Vagina (tissue), 2 donors: ENCODE measurements at regions not wholly inside any gene's neighbourhood (a gene's known extent, or its start where the extent isn't known, plus 50 kb on each side); places are given as distances from the start of the nearest gene placed in this dataset.

Experiments
- POLR2A ChIP-seq, 2 donors: fragments of 450-650 bp; IDR thresholded peaks; one replicate each; pipeline ENCODE4 v1.6.1; 2017; ENCODE audit warnings: antibody characterized with exemption in 2 of 2, mild to moderate bottlenecking in 2 of 2, moderate library complexity in 2 of 2
- POLR2AphosphoS5 ChIP-seq, 2 donors: sonication (generic); formaldehyde crosslinking; IDR thresholded peaks; one replicate each; pipeline ENCODE4 v1.9.0; 2017; ENCODE audit warnings: antibody characterized with exemption in 2 of 2, mild to moderate bottlenecking in 2 of 2, low read depth in 1 of 2; ENCODE audit not compliant: insufficient read depth in 1 of 2
- TF ChIP-seq, protein P1 (sequence below), 3 experiments: fragments of 450-650 bp in 2 of 3; fragments of 200-600 bp in 1 of 3; sonication (generic) in 1 of 3; IDR thresholded peaks; one replicate each; pipeline ENCODE4 v1.5.1; 2017 to 2019; ENCODE audit warnings: antibody characterized with exemption in 3 of 3, mild to moderate bottlenecking in 2 of 3, moderate library complexity in 2 of 3

DNA sequence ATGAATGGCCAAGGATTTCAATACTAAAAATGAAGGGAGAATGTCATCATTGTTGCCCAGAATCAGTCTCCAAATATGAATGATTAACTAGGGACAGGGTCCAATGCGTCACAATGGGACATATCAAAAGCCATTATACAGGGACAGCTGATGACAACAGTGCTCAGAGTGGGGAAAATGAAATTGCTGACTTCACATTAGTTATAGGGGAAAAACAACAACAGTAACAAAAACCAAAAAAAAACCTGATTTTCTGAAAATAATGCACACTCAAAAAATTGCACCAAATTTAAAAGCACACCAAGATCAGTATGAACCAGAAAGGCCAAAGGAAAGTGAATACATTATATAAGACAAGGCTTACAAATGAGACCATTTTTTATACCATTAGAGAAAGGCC is 353.2 kb upstream of the SOX5 start:
- TF ChIP-seq, protein P1, sequence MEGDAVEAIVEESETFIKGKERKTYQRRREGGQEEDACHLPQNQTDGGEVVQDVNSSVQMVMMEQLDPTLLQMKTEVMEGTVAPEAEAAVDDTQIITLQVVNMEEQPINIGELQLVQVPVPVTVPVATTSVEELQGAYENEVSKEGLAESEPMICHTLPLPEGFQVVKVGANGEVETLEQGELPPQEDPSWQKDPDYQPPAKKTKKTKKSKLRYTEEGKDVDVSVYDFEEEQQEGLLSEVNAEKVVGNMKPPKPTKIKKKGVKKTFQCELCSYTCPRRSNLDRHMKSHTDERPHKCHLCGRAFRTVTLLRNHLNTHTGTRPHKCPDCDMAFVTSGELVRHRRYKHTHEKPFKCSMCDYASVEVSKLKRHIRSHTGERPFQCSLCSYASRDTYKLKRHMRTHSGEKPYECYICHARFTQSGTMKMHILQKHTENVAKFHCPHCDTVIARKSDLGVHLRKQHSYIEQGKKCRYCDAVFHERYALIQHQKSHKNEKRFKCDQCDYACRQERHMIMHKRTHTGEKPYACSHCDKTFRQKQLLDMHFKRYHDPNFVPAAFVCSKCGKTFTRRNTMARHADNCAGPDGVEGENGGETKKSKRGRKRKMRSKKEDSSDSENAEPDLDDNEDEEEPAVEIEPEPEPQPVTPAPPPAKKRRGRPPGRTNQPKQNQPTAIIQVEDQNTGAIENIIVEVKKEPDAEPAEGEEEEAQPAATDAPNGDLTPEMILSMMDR (IDR thresholded peaks at IDR 0.05) = no peak
- TF ChIP-seq POLR2A (IDR thresholded peaks at IDR 0.05) (no peak), POLR2AphosphoS5 (IDR thresholded peaks at IDR 0.05; ENCODE audit: insufficient read depth in 1 of 2, low read depth in 1 of 2) (no peak)
